ENCODE measurements at regions not wholly inside any gene's neighbourhood (a gene's known extent, or its start where the extent isn't known, plus 50 kb on each side); places are given as distances from the start of the nearest gene placed in this dataset.

DNA sequence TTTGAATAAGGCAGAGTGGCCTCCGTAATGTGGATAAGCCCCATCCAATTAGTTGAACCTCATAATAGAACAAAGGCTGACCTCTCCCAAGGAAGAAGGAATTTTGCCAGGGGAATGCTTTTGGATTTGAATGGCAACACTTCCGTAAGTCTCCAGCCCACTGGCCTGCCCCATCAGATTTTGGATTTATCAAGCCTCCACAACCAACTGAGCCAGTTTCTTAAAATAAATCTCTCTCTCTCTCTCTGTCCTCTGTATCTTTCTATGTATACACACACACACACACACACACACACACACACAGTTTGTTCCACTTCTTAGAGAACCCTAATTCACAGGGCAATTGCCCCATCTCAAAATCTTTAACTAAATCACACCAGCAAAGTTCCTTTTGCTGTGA is 100.9 kb upstream of the CAV2 start:
- ATAC-seq (no peak), DNase-seq (no peak), FAIRE-seq (no peak)
- Histone ChIP-seq H3K9me3 (no peaks in the 10 kb centered on the region), H3K27ac (no peak overlapping the region), H3K36me3 (no peaks in the 10 kb centered on the region), H3K4me1 (no peaks in the 10 kb centered on the region), H3K4me3 (no peak overlapping the region), H3K27me3 (no peaks in the 10 kb centered on the region)
- intact Hi-C loops (cut with DNase I), result no loop called here
- 96 to 98% methylated on average over 2 of the region's 2 CpGs for WGBS, 2 donors
- TF ChIP-seq, protein P1, sequence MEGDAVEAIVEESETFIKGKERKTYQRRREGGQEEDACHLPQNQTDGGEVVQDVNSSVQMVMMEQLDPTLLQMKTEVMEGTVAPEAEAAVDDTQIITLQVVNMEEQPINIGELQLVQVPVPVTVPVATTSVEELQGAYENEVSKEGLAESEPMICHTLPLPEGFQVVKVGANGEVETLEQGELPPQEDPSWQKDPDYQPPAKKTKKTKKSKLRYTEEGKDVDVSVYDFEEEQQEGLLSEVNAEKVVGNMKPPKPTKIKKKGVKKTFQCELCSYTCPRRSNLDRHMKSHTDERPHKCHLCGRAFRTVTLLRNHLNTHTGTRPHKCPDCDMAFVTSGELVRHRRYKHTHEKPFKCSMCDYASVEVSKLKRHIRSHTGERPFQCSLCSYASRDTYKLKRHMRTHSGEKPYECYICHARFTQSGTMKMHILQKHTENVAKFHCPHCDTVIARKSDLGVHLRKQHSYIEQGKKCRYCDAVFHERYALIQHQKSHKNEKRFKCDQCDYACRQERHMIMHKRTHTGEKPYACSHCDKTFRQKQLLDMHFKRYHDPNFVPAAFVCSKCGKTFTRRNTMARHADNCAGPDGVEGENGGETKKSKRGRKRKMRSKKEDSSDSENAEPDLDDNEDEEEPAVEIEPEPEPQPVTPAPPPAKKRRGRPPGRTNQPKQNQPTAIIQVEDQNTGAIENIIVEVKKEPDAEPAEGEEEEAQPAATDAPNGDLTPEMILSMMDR (IDR thresholded peaks at IDR 0.05), result no peak

DNA sequence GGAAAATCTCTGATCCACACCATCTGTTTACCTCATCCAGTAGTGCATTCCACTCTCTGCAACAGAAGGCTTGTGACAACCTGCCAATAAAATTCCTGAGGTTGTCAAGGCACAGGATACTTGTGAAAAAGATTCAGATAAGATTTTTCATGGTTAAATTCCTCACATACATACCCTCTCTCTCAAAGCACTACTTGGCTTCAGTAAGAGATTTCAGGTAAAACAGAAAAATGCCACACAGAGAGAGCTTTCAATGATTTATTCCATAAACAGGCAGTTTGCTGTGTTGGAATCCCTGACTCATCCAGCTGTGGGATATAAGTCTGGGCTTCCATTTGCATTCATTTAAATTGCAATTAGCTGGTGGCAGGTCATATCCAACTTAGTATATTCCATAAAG is 99.7 kb upstream of the CAV2 start:
- DNase-seq (no peak), FAIRE-seq (no peak), ATAC-seq (no peak)
- no peak overlapping the region for H3K27ac ChIP-seq
- H3K27me3 ChIP-seq, result no peaks in the 10 kb centered on the region
- H3K4me3 ChIP-seq, result no peak overlapping the region
- intact Hi-C loops (cut with DNase I), result no loop called here
- no peaks in the 10 kb centered on the region for H3K9me3 ChIP-seq
- H3K4me1 ChIP-seq, result no peaks in the 10 kb centered on the region
- no peaks in the 10 kb centered on the region for H3K36me3 ChIP-seq
- TF ChIP-seq, protein P1 (IDR thresholded peaks at IDR 0.05), result no peak

- no peak for ATAC-seq
- intact Hi-C loops (cut with DNase I), result no loop called here
- Histone ChIP-seq H3K4me3 (no peak overlapping the region), H3K9me3 (no peaks in the 10 kb centered on the region), H3K36me3 (no peaks in the 10 kb centered on the region), H3K4me1 (no peaks in the 10 kb centered on the region), H3K27me3 (no peaks in the 10 kb centered on the region), H3K27ac (no peak overlapping the region)
- 86 to 92% methylated on average over 3 of the region's 3 CpGs for WGBS, 2 donors
- TF ChIP-seq, protein P1 (IDR thresholded peaks at IDR 0.05), result no peak
- FAIRE-seq, result no peak
- DNase-seq, result no peak
These were observed 99.0 kb upstream of the CAV2 start for GRCh38 chr7:116400522-116400921.

GRCh38 chr7:116401711-116402110 is 97.8 kb upstream of the CAV2 start:
- no peak for ATAC-seq
- no peak for FAIRE-seq
- Histone ChIP-seq H3K36me3 (no peaks in the 10 kb centered on the region), H3K27me3 (no peaks in the 10 kb centered on the region), H3K4me1 (no peaks in the 10 kb centered on the region), H3K27ac (no peak overlapping the region), H3K4me3 (no peak overlapping the region), H3K9me3 (no peaks in the 10 kb centered on the region)
- DNase-seq, result no peak
- TF ChIP-seq, protein P1 (IDR thresholded peaks at IDR 0.05), result no peak
- intact Hi-C loops (cut with DNase I), result no loop called here

- ATAC-seq, result no peak
- Histone ChIP-seq H3K36me3 (no peaks in the 10 kb centered on the region), H3K27ac (no peak overlapping the region), H3K4me1 (no peaks in the 10 kb centered on the region), H3K27me3 (no peaks in the 10 kb centered on the region), H3K9me3 (no peaks in the 10 kb centered on the region), H3K4me3 (no peak overlapping the region)
- TF ChIP-seq, protein P1 (IDR thresholded peaks at IDR 0.05), result no peak
- 84 to 88% methylated on average over 1 of the region's 1 CpG for WGBS, 2 donors
- DNase-seq, result no peak
- intact Hi-C loops (cut with DNase I), result no loop called here
- FAIRE-seq, result no peak
These were observed 96.3 kb upstream of the CAV2 start for GRCh38 chr7:116403265-116403664.
